H1 (cell line): ENCODE measurements at regions not wholly inside any gene's neighbourhood (a gene's known extent, or its start where the extent isn't known, plus 50 kb on each side); places are given as distances from the start of the nearest gene placed in this dataset.

Experiments used
- SAP30 ChIP-seq: fragments of 300-600 bp; sonication (generic); IDR thresholded peaks from 2 replicates; pipeline ENCODE4 v1.7.1; 2012; ENCODE audit warnings: low read length, moderate library complexity, mild to moderate bottlenecking, inconsistent platforms; ENCODE audit not compliant: insufficient read depth, insufficient replicate concordance
- TF ChIP-seq, protein P1 (sequence below): IDR thresholded peaks from 2 replicates; pipeline ENCODE4 v1.6.1; 2011; ENCODE audit warnings: low read depth, mild to moderate bottlenecking, low read length; ENCODE audit not compliant: insufficient read depth

DNA sequence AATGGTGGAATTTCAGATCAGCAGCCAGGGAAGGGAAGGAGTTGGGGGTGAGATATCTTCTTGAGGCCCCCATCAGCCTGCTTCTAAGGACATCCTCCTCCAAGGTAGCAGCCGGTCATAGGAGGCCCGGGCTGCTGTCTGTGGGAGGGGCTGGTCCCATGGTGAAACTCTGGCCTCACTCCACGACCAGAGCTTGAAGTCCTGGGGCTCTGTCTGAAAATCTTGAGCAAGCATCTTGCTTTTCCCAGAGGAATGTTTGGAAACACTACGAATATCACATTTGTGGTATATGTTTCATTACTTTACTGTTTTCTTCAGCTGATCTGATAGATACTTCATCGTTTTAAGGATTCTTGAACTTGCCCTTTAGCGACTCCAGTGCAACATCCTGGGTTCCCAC is 103.7 kb downstream of the CTAGE1 start (continued):
- TF ChIP-seq SAP30, result no peak
- TF ChIP-seq, protein P1, sequence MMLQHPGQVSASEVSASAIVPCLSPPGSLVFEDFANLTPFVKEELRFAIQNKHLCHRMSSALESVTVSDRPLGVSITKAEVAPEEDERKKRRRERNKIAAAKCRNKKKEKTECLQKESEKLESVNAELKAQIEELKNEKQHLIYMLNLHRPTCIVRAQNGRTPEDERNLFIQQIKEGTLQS, result no peak
